ENCODE measurements at regions not wholly inside any gene's neighbourhood (a gene's known extent, or its start where the extent isn't known, plus 50 kb on each side); places are given as distances from the start of the nearest gene placed in this dataset.

GRCh38 chr15:69780981-69781380 lies 316.7 kb downstream of the TLE3 start:
- TF ChIP-seq CTCF (IDR thresholded peaks at IDR 0.05) (no peak), EP300 (IDR thresholded peaks at IDR 0.05) (no peak), REST (IDR thresholded peaks at IDR 0.05) (no peak), MAX (IDR thresholded peaks at IDR 0.05) (no peak), MAFK (IDR thresholded peaks at IDR 0.05; ENCODE audit: partially characterized antibody) (no peak), RFX5 (IDR thresholded peaks at IDR 0.05) (no peak), POLR2A (IDR thresholded peaks at IDR 0.05; ENCODE audit: low read length) (no peak), TP53 (CRISPR knock-in tag; IDR thresholded peaks at IDR 0.05) (no peak), BHLHE40 (IDR thresholded peaks at IDR 0.05; ENCODE audit: low read depth, low read length) (no peak), BCL3 (IDR thresholded peaks at IDR 0.05) (no peak), GATA3 (IDR thresholded peaks at IDR 0.05; ENCODE audit: borderline replicate concordance) (no peak), EHMT2 (IDR thresholded peaks at IDR 0.05; ENCODE audit: low read depth) (no peak), E2F6 (IDR thresholded peaks at IDR 0.05; ENCODE audit: borderline replicate concordance, low read depth) (no peak), SMC3 (IDR thresholded peaks at IDR 0.05) (no peak)
